GM20000 (cell line): ENCODE measurements at regions not wholly inside any gene's neighbourhood (a gene's known extent, or its start where the extent isn't known, plus 50 kb on each side); places are given as distances from the start of the nearest gene placed in this dataset.

ENCODE experiments used
- DNase-seq: peaks from one replicate; pipeline ENCODE4 v3.0.0; 2012; ENCODE audit warnings: low spot score
- TF ChIP-seq, protein P1 (sequence below): IDR thresholded peaks from 2 replicates; pipeline ENCODE4 v1.5.1; 2012; ENCODE audit warnings: mild to moderate bottlenecking, control low read depth; ENCODE audit errors: extremely low read depth, missing control alignments

DNA sequence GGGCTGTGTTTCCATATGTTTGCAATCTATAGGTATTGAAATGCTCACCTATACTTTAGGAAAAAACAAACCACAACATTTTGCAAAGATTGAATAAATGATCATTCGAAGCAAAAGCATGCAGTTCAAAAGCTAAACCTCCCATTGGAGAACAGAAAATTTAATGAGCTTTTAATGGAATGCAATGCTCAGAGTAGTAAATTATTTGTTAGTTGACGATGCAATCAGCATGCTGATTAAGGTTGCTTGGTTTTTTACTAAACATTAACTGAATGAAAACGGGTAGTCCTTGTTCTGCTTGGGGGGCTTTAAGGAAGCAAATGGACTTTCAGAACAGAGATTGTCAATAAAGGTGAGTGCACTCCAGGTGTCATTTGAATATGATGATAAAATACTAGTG is 123.3 kb upstream of the TMEM161B start:
- DNase-seq = no peak

DNA sequence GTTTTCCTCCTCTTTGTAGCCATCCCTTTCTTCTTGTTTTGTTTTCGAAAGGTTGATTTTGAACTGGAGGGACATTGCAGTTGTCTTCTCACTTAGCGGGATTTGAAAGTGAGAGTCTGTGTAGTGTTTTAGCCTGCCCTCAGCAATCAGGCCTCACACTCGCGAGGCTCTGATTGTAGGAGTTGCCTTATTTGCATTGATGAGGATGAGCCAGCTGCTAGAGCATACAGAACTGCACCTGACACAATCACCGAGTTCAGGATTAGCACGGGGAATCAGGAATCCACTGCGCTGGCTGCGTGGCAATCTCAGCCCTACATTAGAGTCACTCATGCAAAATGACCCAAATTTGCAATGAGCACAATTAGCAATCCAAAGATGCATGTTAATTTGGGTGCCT is 122.5 kb upstream of the TMEM161B start:
- no peak for DNase-seq
- TF ChIP-seq, protein P1, sequence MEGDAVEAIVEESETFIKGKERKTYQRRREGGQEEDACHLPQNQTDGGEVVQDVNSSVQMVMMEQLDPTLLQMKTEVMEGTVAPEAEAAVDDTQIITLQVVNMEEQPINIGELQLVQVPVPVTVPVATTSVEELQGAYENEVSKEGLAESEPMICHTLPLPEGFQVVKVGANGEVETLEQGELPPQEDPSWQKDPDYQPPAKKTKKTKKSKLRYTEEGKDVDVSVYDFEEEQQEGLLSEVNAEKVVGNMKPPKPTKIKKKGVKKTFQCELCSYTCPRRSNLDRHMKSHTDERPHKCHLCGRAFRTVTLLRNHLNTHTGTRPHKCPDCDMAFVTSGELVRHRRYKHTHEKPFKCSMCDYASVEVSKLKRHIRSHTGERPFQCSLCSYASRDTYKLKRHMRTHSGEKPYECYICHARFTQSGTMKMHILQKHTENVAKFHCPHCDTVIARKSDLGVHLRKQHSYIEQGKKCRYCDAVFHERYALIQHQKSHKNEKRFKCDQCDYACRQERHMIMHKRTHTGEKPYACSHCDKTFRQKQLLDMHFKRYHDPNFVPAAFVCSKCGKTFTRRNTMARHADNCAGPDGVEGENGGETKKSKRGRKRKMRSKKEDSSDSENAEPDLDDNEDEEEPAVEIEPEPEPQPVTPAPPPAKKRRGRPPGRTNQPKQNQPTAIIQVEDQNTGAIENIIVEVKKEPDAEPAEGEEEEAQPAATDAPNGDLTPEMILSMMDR = no peak

More for the DNA sequence above, 123.3 kb upstream of the TMEM161B start:
- TF ChIP-seq, protein P1 = no peak

DNA sequence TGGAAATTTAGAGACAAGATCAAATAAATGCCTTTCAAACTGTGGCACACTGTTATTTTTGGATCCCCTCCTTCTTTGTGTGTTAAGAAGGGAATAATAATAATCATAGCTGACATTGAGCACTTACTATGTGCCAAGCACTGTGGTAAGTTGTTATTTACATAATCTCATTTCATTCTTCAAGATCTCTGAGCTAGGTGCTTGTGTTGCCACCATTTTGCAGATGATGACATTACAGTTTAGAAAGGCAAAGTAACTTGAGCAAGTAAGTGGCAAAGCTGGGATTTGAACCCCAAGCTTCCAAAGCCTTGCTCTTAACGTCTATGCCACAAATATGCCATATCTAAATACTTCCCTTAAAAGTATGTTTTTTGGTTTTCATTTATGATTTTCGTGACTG is 121.8 kb upstream of the TMEM161B start:
- TF ChIP-seq, protein P1 = no peak
- no peak for DNase-seq

GRCh38 chr5:88390096-88390441 is 121.4 kb upstream of the TMEM161B start:
- TF ChIP-seq, protein P1 = no peak
- DNase-seq = no peak

GRCh38 chr5:88389338-88390095 is 120.9 kb upstream of the TMEM161B start:
- no peak for DNase-seq
- TF ChIP-seq, protein P1 = no peak

DNA sequence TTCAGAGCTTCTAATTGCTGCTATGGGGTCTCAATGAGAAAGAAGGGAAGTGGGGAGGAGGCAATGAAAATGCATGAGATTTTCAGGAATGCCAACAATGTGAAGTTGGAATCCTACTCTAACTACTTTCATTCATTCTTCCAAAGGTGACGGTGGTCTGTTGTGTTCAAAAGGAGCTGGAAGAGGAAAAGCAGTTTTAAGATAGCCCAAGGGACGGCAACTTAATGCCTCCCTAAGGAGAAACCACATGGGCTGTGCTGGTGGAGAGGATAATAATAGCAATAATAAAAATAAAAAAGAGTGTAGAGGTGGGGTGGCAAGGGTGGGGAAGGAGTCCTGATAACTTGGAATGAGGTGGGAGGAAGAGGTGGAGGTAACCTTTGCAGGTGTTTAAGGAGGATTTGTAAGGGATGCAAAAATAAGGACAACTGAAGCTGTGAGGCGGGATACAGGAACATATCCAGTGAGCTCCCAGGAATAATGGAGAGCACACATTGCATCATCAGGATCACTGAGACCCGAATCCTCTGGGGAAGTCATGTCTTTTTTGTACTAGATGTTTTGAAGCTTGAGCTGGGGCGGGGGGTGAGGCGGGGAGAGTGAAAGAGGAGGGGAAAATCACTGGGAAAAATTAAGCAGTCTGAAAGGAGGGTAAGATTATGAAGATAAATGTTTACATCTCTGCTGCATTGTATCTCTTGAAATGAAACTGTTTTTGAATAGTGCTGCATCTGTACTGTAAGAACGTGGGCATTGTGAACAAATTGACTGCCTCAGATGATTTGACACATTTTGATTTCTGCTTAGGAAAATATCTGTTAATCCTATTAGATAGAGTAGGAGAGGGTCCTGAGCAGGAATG is 120.1 kb upstream of the TMEM161B start:
- DNase-seq = no peak
- TF ChIP-seq, protein P1 = no peak

DNA sequence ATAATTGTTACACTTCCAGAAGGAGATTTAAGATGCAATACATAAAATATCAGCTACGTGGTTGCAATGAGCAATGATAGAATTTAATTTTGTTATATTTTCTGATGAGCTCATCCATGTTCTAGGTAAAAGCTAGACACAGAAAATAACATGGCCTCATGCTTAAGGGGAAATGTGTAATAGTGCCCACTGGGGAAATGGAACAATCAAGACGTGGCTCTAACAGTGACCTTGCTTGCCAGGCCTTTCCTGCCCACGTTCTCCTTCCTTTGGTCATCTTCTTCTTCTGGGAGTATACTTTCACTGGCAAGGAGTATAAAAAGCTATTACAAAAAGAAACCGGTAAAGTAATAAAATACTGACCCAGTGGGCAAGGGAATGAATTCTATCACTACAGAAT is 116.2 kb upstream of the TMEM161B start:
- TF ChIP-seq, protein P1 = no peak

More for the DNA sequence above, 116.2 kb upstream of the TMEM161B start:
- no peak for DNase-seq
